ENCODE measurements at regions not wholly inside any gene's neighbourhood (a gene's known extent, or its start where the extent isn't known, plus 50 kb on each side); places are given as distances from the start of the nearest gene placed in this dataset.

GRCh38 chr19:27885359-27885758 lies 1327.6 kb downstream of the UQCRFS1 start:
- Histone ChIP-seq H3K4me3 (no peak overlapping the region), H3K27ac (no peak overlapping the region), H3K27me3 (no peaks in the 10 kb centered on the region), H3K9me3 (peaks cover 0 to 3% of the 10 kb centered on the region in 2 donors), H3K4me1 (no peaks in the 10 kb centered on the region), H3K36me3 (no peaks in the 10 kb centered on the region)
- no peak for TF ChIP-seq POLR2AphosphoS5 (IDR thresholded peaks at IDR 0.05)
- no peak for TF ChIP-seq POLR2A (IDR thresholded peaks at IDR 0.05)
- TF ChIP-seq CTCF (IDR thresholded peaks at IDR 0.05): no peak
- DNase-seq (ENCODE audit: low spot score in 2 of 2): no peak
- intact Hi-C loops (cut with DNase I; ENCODE audit: low total_unique reads): no loop called here

GRCh38 chr19:27884376-27884775 lies 1328.6 kb downstream of the UQCRFS1 start:
- H3K4me3 ChIP-seq: no peak overlapping the region
- no peaks in the 10 kb centered on the region for H3K4me1 ChIP-seq
- peaks cover 0 to 3% of the 10 kb centered on the region in 2 donors for H3K9me3 ChIP-seq
- no peaks in the 10 kb centered on the region for H3K36me3 ChIP-seq
- H3K27ac ChIP-seq: no peak overlapping the region
- TF ChIP-seq POLR2A (IDR thresholded peaks at IDR 0.05) (no peak), CTCF (IDR thresholded peaks at IDR 0.05) (no peak), POLR2AphosphoS5 (IDR thresholded peaks at IDR 0.05) (no peak)
- intact Hi-C loops (cut with DNase I; ENCODE audit: low total_unique reads): no loop called here
- H3K27me3 ChIP-seq: no peaks in the 10 kb centered on the region
- DNase-seq (ENCODE audit: low spot score in 2 of 2): no peak

- no peak for DNase-seq (ENCODE audit: low spot score in 2 of 2)
- H3K27ac ChIP-seq: no peak overlapping the region
- H3K27me3 ChIP-seq: no peaks in the 10 kb centered on the region
- no peaks in the 10 kb centered on the region for H3K4me1 ChIP-seq
- no peaks in the 10 kb centered on the region for H3K36me3 ChIP-seq
- no peaks in the 10 kb centered on the region for H3K9me3 ChIP-seq
- no peak overlapping the region for H3K4me3 ChIP-seq
- intact Hi-C loops (cut with DNase I; ENCODE audit: low total_unique reads): no loop called here
- TF ChIP-seq POLR2AphosphoS5 (IDR thresholded peaks at IDR 0.05): no peak
- no peak for TF ChIP-seq CTCF (IDR thresholded peaks at IDR 0.05)
- no peak for TF ChIP-seq POLR2A (IDR thresholded peaks at IDR 0.05)
Observed at GRCh38 chr19:27881213-27881612, 1331.7 kb downstream of the UQCRFS1 start.

- H3K4me3 ChIP-seq: no peak overlapping the region
- no peak overlapping the region for H3K27ac ChIP-seq
- no peaks in the 10 kb centered on the region for H3K36me3 ChIP-seq
- no peaks in the 10 kb centered on the region for H3K27me3 ChIP-seq
- intact Hi-C loops (cut with DNase I; ENCODE audit: low total_unique reads): no loop called here
- H3K9me3 ChIP-seq: no peaks in the 10 kb centered on the region
- TF ChIP-seq POLR2A (IDR thresholded peaks at IDR 0.05) (no peak), POLR2AphosphoS5 (IDR thresholded peaks at IDR 0.05) (no peak), CTCF (IDR thresholded peaks at IDR 0.05) (no peak)
- no peak for DNase-seq (ENCODE audit: low spot score in 2 of 2)
- no peaks in the 10 kb centered on the region for H3K4me1 ChIP-seq
Observed at GRCh38 chr19:27876976-27877512, 1335.9 kb downstream of the UQCRFS1 start.

GRCh38 chr19:27876489-27876888 lies 1336.5 kb downstream of the UQCRFS1 start:
- no peaks in the 10 kb centered on the region for H3K27me3 ChIP-seq
- H3K27ac ChIP-seq: no peak overlapping the region
- no peaks in the 10 kb centered on the region for H3K36me3 ChIP-seq
- no peaks in the 10 kb centered on the region for H3K9me3 ChIP-seq
- no peak for DNase-seq (ENCODE audit: low spot score in 2 of 2)
- intact Hi-C loops (cut with DNase I; ENCODE audit: low total_unique reads): no loop called here
- H3K4me3 ChIP-seq: no peak overlapping the region
- no peaks in the 10 kb centered on the region for H3K4me1 ChIP-seq
- no peak for TF ChIP-seq POLR2AphosphoS5 (IDR thresholded peaks at IDR 0.05)
- TF ChIP-seq POLR2A (IDR thresholded peaks at IDR 0.05): no peak
- TF ChIP-seq CTCF (IDR thresholded peaks at IDR 0.05): no peak
